ENCODE measurements at regions not wholly inside any gene's neighbourhood (a gene's known extent, or its start where the extent isn't known, plus 50 kb on each side); places are given as distances from the start of the nearest gene placed in this dataset.

- no peaks in the 10 kb centered on the region for H3K27me3 ChIP-seq
- H3K4me1 ChIP-seq: no peaks in the 10 kb centered on the region
- H3K27ac ChIP-seq: no peak overlapping the region
- no peaks in the 10 kb centered on the region for H3K9me3 ChIP-seq
- intact Hi-C loops (cut with DNase I; ENCODE audit: low total_unique reads): no loop called here
- no peak overlapping the region for H3K4me3 ChIP-seq
- TF ChIP-seq, protein P1, sequence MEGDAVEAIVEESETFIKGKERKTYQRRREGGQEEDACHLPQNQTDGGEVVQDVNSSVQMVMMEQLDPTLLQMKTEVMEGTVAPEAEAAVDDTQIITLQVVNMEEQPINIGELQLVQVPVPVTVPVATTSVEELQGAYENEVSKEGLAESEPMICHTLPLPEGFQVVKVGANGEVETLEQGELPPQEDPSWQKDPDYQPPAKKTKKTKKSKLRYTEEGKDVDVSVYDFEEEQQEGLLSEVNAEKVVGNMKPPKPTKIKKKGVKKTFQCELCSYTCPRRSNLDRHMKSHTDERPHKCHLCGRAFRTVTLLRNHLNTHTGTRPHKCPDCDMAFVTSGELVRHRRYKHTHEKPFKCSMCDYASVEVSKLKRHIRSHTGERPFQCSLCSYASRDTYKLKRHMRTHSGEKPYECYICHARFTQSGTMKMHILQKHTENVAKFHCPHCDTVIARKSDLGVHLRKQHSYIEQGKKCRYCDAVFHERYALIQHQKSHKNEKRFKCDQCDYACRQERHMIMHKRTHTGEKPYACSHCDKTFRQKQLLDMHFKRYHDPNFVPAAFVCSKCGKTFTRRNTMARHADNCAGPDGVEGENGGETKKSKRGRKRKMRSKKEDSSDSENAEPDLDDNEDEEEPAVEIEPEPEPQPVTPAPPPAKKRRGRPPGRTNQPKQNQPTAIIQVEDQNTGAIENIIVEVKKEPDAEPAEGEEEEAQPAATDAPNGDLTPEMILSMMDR (IDR thresholded peaks at IDR 0.05): no peak
- no peaks in the 10 kb centered on the region for H3K36me3 ChIP-seq
- DNase-seq: no peak
These were observed 228.7 kb upstream of the ZNF385D start for GRCh38 chr3:21979706-21980105.

DNA sequence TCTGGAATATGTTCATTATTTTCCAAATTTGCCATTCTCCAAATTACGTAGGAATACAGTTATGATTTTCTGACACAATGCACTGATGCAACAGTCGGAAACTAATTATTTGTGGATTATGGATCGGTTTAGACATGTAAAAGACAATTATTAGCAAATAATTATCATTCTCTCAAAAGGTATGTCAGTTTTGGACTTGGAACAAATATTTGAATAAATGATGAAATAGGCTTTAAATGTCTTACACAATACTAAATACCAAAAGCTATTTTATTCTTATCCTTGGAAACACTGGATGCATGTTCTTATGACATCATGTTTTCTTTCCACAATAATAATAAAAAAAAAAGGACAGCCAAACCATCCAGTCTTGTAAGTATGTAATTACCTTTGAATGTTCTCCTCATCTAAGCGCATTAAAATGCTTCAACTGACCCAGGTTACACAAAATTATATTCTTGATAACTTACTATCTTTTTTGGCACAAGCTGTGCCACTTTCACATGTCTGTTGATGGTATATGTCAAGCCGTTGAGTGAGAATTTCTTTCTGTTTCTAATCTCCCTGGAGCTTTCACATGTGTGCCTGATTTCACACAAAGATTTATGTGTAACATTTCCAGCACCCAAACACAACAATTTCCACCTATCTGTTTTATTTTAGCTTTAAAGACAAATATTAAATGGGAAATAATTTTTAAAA, 238.5 kb upstream of the ZNF385D start:
- H3K36me3 ChIP-seq: no peaks in the 10 kb centered on the region
- no peak for DNase-seq
- no peak overlapping the region for H3K4me3 ChIP-seq
- H3K27me3 ChIP-seq: no peaks in the 10 kb centered on the region
- H3K27ac ChIP-seq: no peak overlapping the region
- TF ChIP-seq, protein P1 (IDR thresholded peaks at IDR 0.05): no peak
- intact Hi-C loops (cut with DNase I; ENCODE audit: low total_unique reads): no loop called here
- no peaks in the 10 kb centered on the region for H3K4me1 ChIP-seq
- H3K9me3 ChIP-seq: no peaks in the 10 kb centered on the region

GRCh38 chr3:21991061-21991460, 240.1 kb upstream of the ZNF385D start:
- Histone ChIP-seq H3K9me3 (no peaks in the 10 kb centered on the region), H3K27me3 (no peaks in the 10 kb centered on the region), H3K36me3 (no peaks in the 10 kb centered on the region), H3K4me1 (no peaks in the 10 kb centered on the region), H3K4me3 (no peak overlapping the region), H3K27ac (no peak overlapping the region)
- intact Hi-C loops (cut with DNase I; ENCODE audit: low total_unique reads): no loop called here
- TF ChIP-seq, protein P1 (IDR thresholded peaks at IDR 0.05): no peak
- no peak for DNase-seq

DNA sequence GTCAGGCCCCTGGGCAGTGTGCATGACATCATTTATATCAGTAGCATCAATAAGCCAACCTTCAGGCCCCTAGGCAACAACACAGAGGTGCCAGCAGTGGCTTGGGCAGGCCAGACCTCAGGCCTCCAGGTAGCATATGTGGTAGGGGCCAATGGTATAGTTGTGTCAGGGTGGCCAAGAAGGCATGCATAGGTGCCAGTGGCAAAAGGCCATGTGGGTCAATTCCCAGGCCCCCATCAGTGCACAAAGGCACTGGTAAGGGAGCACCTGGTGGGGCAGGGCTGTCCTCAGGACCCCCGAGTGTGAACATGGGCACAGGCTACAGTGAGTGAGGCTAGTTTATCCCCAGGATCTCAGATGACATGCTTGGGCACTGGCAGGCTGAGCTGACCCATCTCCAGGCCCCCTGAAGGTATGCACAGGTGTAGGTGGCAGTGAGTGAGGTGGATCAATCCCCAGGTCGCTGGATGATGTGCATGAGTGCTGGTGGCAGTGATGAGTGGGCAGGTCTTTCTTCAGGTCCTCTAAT, 244.1 kb upstream of the ZNF385D start:
- Histone ChIP-seq H3K27me3 (no peaks in the 10 kb centered on the region), H3K4me3 (no peak overlapping the region), H3K36me3 (no peaks in the 10 kb centered on the region), H3K4me1 (no peaks in the 10 kb centered on the region), H3K9me3 (no peaks in the 10 kb centered on the region), H3K27ac (no peak overlapping the region)
- TF ChIP-seq, protein P1 (IDR thresholded peaks at IDR 0.05): no peak
- peak in 1 of 2 donors; percentile 53 for DNase-seq
- intact Hi-C loops (cut with DNase I; ENCODE audit: low total_unique reads): no loop called here

- no peak for DNase-seq
- Histone ChIP-seq H3K4me3 (no peak overlapping the region), H3K27ac (no peak overlapping the region), H3K9me3 (no peaks in the 10 kb centered on the region), H3K4me1 (no peaks in the 10 kb centered on the region), H3K27me3 (no peaks in the 10 kb centered on the region), H3K36me3 (no peaks in the 10 kb centered on the region)
- intact Hi-C loops (cut with DNase I; ENCODE audit: low total_unique reads): no loop called here
- TF ChIP-seq, protein P1 (IDR thresholded peaks at IDR 0.05): no peak
These were observed 256.4 kb upstream of the ZNF385D start for GRCh38 chr3:22007368-22007767.

Data from tibial artery (tissue), 4 donors.